OCI-LY1 (cell line): ENCODE measurements at regions not wholly inside any gene's neighbourhood (a gene's known extent, or its start where the extent isn't known, plus 50 kb on each side); places are given as distances from the start of the nearest gene placed in this dataset.

Source experiments
- EZH2 ChIP-seq: fragments of 200-600 bp; sonication (generic), shearing (Covaris generic); IDR thresholded peaks from 2 replicates; pipeline ENCODE4 v1.8.0; 2017; ENCODE audit warnings: borderline replicate concordance, mixed run types, mild to moderate bottlenecking, antibody characterized with exemption, low read length, moderate library complexity, mixed read lengths
- TF ChIP-seq, protein P1 (sequence below): fragments of 200-600 bp; sonication (generic), shearing (Covaris generic); IDR thresholded peaks from 2 replicates; pipeline ENCODE4 v1.5.1; 2017; ENCODE audit warnings: mild to moderate bottlenecking, antibody characterized with exemption, low read length, moderate library complexity, mixed read lengths

DNA sequence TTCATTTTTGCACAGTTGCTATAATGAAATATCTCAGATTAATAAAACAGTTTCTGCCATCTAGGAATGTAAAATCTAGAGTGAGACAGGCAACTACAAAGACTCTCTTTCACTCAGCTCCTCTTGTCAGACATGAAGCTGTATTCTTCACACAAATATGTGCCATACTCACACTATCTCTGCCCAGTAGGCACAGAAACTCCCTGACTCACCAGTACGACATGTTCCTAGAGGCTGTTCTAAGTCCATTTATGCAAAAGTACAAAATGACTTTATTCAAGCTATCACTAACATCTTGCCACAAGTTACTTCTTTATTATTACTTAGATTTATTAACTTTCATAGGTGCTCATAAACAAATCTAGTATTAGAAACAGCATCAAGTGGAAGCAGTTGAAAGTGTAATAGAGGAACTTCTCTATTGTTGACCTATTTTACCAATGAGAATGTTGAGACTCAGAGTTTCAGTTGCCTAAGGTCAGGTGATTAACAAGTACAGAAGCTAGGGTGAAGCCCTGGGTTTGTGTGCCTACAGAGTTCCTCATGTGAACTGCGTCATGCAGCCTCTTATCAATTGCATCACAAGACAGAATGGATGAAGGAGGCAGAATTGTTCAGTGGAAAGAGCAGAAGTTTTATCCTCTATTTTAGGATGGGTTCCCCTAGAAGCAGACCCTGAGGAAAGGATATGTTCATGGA, 98.9 kb downstream of the RGS2 start:
- TF ChIP-seq, protein P1, sequence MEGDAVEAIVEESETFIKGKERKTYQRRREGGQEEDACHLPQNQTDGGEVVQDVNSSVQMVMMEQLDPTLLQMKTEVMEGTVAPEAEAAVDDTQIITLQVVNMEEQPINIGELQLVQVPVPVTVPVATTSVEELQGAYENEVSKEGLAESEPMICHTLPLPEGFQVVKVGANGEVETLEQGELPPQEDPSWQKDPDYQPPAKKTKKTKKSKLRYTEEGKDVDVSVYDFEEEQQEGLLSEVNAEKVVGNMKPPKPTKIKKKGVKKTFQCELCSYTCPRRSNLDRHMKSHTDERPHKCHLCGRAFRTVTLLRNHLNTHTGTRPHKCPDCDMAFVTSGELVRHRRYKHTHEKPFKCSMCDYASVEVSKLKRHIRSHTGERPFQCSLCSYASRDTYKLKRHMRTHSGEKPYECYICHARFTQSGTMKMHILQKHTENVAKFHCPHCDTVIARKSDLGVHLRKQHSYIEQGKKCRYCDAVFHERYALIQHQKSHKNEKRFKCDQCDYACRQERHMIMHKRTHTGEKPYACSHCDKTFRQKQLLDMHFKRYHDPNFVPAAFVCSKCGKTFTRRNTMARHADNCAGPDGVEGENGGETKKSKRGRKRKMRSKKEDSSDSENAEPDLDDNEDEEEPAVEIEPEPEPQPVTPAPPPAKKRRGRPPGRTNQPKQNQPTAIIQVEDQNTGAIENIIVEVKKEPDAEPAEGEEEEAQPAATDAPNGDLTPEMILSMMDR = no peak
- TF ChIP-seq EZH2 = no peak
